ENCODE measurements at regions not wholly inside any gene's neighbourhood (a gene's known extent, or its start where the extent isn't known, plus 50 kb on each side); places are given as distances from the start of the nearest gene placed in this dataset.

- Histone ChIP-seq H3F3A (replicated peaks; ENCODE audit: low read depth) (no peaks in the 10 kb centered on the region), H3K36me3 (ENCODE audit: insufficient read depth) (no peaks in the 10 kb centered on the region), H4K20me1 (replicated peaks; ENCODE audit: insufficient read depth) (no peaks in the 10 kb centered on the region), H3K27me3 (ENCODE audit: insufficient read depth) (no peaks in the 10 kb centered on the region), H3K9me2 (ENCODE audit: insufficient read depth) (0 out of 2 replicates have a peak, but pooled peaks cover 3% of the 10 kb centered on the region), H3K79me2 (replicated peaks; ENCODE audit: insufficient read depth) (no peaks in the 10 kb centered on the region), H2AFZ (no peak overlapping the region), H3K4me3 (no peak overlapping the region), H3K27ac (ENCODE audit: low read depth) (no peak overlapping the region), H3K4me1 (ENCODE audit: insufficient read depth) (no peaks in the 10 kb centered on the region), H3K4me2 (no peak overlapping the region)
- no peak overlapping the region for H3K4me3 Mint-ChIP-seq
- H3K4me1 Mint-ChIP-seq: no peaks in the 10 kb centered on the region
- H3K27me3 Mint-ChIP-seq (ENCODE audit: insufficient read depth, low read depth, poor library complexity): peaks cover 2% of the 10 kb centered on the region
- H3K27ac Mint-ChIP-seq: no peak overlapping the region
- no peaks in the 10 kb centered on the region for H3K36me3 Mint-ChIP-seq (ENCODE audit: low read depth)
- no peak for ATAC-seq
- no peak for TF ChIP-seq EZH2 (IDR thresholded peaks at IDR 0.05; ENCODE audit: low read depth, unreplicated experiment)
- TF ChIP-seq NANOG (IDR thresholded peaks at IDR 0.05; ENCODE audit: borderline replicate concordance): no peak
- TF ChIP-seq, protein P1, sequence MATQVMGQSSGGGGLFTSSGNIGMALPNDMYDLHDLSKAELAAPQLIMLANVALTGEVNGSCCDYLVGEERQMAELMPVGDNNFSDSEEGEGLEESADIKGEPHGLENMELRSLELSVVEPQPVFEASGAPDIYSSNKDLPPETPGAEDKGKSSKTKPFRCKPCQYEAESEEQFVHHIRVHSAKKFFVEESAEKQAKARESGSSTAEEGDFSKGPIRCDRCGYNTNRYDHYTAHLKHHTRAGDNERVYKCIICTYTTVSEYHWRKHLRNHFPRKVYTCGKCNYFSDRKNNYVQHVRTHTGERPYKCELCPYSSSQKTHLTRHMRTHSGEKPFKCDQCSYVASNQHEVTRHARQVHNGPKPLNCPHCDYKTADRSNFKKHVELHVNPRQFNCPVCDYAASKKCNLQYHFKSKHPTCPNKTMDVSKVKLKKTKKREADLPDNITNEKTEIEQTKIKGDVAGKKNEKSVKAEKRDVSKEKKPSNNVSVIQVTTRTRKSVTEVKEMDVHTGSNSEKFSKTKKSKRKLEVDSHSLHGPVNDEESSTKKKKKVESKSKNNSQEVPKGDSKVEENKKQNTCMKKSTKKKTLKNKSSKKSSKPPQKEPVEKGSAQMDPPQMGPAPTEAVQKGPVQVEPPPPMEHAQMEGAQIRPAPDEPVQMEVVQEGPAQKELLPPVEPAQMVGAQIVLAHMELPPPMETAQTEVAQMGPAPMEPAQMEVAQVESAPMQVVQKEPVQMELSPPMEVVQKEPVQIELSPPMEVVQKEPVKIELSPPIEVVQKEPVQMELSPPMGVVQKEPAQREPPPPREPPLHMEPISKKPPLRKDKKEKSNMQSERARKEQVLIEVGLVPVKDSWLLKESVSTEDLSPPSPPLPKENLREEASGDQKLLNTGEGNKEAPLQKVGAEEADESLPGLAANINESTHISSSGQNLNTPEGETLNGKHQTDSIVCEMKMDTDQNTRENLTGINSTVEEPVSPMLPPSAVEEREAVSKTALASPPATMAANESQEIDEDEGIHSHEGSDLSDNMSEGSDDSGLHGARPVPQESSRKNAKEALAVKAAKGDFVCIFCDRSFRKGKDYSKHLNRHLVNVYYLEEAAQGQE (IDR thresholded peaks at IDR 0.05; ENCODE audit: unreplicated experiment): no peak
- TF ChIP-seq STAT1 (IDR thresholded peaks at IDR 0.05; ENCODE audit: unreplicated experiment): no peak
- no peak for TF ChIP-seq CREB1 (CRISPR knock-in tag; IDR thresholded peaks at IDR 0.05; ENCODE audit: low read depth)
- TF ChIP-seq, protein P2, sequence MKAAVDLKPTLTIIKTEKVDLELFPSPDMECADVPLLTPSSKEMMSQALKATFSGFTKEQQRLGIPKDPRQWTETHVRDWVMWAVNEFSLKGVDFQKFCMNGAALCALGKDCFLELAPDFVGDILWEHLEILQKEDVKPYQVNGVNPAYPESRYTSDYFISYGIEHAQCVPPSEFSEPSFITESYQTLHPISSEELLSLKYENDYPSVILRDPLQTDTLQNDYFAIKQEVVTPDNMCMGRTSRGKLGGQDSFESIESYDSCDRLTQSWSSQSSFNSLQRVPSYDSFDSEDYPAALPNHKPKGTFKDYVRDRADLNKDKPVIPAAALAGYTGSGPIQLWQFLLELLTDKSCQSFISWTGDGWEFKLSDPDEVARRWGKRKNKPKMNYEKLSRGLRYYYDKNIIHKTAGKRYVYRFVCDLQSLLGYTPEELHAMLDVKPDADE (IDR thresholded peaks at IDR 0.05): no peak
- no peak for TF ChIP-seq JUNB (IDR thresholded peaks at IDR 0.05; ENCODE audit: unreplicated experiment)
- TF ChIP-seq, protein P3, sequence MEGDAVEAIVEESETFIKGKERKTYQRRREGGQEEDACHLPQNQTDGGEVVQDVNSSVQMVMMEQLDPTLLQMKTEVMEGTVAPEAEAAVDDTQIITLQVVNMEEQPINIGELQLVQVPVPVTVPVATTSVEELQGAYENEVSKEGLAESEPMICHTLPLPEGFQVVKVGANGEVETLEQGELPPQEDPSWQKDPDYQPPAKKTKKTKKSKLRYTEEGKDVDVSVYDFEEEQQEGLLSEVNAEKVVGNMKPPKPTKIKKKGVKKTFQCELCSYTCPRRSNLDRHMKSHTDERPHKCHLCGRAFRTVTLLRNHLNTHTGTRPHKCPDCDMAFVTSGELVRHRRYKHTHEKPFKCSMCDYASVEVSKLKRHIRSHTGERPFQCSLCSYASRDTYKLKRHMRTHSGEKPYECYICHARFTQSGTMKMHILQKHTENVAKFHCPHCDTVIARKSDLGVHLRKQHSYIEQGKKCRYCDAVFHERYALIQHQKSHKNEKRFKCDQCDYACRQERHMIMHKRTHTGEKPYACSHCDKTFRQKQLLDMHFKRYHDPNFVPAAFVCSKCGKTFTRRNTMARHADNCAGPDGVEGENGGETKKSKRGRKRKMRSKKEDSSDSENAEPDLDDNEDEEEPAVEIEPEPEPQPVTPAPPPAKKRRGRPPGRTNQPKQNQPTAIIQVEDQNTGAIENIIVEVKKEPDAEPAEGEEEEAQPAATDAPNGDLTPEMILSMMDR (conservative IDR thresholded peaks at IDR 0.05; ENCODE audit: low read depth in 2 of 2): no peak
- TF ChIP-seq POLR2AphosphoS5 (IDR thresholded peaks at IDR 0.05; ENCODE audit: low read depth): no peak
- no peak for TF ChIP-seq EZH2phosphoT487 (IDR thresholded peaks at IDR 0.05; ENCODE audit: unreplicated experiment)
- no peak for TF ChIP-seq ZNF114 (CRISPR knock-in tag; IDR thresholded peaks at IDR 0.05)
- TF ChIP-seq, protein P4, sequence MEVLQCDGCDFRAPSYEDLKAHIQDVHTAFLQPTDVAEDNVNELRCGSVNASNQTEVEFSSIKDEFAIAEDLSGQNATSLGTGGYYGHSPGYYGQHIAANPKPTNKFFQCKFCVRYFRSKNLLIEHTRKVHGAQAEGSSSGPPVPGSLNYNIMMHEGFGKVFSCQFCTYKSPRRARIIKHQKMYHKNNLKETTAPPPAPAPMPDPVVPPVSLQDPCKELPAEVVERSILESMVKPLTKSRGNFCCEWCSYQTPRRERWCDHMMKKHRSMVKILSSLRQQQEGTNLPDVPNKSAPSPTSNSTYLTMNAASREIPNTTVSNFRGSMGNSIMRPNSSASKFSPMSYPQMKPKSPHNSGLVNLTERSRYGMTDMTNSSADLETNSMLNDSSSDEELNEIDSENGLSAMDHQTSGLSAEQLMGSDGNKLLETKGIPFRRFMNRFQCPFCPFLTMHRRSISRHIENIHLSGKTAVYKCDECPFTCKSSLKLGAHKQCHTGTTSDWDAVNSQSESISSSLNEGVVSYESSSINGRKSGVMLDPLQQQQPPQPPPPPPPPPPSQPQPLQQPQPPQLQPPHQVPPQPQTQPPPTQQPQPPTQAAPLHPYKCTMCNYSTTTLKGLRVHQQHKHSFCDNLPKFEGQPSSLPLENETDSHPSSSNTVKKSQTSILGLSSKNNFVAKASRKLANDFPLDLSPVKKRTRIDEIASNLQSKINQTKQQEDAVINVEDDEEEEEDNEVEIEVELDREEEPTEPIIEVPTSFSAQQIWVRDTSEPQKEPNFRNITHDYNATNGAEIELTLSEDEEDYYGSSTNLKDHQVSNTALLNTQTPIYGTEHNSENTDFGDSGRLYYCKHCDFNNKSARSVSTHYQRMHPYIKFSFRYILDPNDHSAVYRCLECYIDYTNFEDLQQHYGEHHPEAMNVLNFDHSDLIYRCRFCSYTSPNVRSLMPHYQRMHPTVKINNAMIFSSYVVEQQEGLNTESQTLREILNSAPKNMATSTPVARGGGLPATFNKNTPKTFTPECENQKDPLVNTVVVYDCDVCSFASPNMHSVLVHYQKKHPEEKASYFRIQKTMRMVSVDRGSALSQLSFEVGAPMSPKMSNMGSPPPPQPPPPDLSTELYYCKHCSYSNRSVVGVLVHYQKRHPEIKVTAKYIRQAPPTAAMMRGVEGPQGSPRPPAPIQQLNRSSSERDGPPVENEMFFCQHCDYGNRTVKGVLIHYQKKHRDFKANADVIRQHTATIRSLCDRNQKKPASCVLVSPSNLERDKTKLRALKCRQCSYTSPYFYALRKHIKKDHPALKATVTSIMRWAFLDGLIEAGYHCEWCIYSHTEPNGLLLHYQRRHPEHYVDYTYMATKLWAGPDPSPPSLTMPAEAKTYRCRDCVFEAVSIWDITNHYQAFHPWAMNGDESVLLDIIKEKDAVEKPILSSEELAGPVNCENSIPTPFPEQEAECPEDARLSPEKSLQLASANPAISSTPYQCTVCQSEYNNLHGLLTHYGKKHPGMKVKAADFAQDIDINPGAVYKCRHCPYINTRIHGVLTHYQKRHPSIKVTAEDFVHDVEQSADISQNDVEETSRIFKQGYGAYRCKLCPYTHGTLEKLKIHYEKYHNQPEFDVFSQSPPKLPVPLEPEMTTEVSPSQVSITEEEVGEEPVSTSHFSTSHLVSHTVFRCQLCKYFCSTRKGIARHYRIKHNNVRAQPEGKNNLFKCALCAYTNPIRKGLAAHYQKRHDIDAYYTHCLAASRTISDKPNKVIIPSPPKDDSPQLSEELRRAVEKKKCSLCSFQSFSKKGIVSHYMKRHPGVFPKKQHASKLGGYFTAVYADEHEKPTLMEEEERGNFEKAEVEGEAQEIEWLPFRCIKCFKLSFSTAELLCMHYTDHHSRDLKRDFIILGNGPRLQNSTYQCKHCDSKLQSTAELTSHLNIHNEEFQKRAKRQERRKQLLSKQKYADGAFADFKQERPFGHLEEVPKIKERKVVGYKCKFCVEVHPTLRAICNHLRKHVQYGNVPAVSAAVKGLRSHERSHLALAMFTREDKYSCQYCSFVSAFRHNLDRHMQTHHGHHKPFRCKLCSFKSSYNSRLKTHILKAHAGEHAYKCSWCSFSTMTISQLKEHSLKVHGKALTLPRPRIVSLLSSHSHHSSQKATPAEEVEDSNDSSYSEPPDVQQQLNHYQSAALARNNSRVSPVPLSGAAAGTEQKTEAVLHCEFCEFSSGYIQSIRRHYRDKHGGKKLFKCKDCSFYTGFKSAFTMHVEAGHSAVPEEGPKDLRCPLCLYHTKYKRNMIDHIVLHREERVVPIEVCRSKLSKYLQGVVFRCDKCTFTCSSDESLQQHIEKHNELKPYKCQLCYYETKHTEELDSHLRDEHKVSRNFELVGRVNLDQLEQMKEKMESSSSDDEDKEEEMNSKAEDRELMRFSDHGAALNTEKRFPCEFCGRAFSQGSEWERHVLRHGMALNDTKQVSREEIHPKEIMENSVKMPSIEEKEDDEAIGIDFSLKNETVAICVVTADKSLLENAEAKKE (CRISPR knock-in tag; IDR thresholded peaks at IDR 0.05): no peak
- TF ChIP-seq ZNF331 (CRISPR knock-in tag; IDR thresholded peaks at IDR 0.05; ENCODE audit: low read depth): no peak
- H3K9me3 Mint-ChIP-seq: peaks cover 3% of the 10 kb centered on the region; the same call in 1 of the 3 replicates
- no peak for DNase-seq (ENCODE audit: low spot score)
Measured at GRCh38 chr5:38059876-38060275, 198.5 kb upstream of the EGFLAM start.
